Stimulated activated memory B cell treated with anti-CD40 and anti-IgM and Interleukin-4, amounts not matched to agents 10 μg/mL and 1 μg/mL and 100 μg/mL, for 72 hours (primary cell): ENCODE measurements at regions not wholly inside any gene's neighbourhood (a gene's known extent, or its start where the extent isn't known, plus 50 kb on each side); places are given as distances from the start of the nearest gene placed in this dataset.
"Not testable (repeated sequence)": the region's sequence is repeated elsewhere in the genome, so short reads cannot be mapped to it uniquely, and the experiment has no call there.

Experiments used
- ATAC-seq: fragments of 150-1000 bp; cut with Tn5 transposase; 2 replicates; pipeline ENCODE4 v1.10.0; 2021
- H3K27ac Mint-ChIP-seq: one replicate; pipeline ENCODE4 v1.8.0; 2022; ENCODE audit warnings: mild to moderate bottlenecking, mixed read lengths
- H3K27me3 Mint-ChIP-seq: one replicate; pipeline ENCODE4 v1.8.0; 2022; ENCODE audit warnings: mixed read lengths
- H3K36me3 Mint-ChIP-seq: one replicate; pipeline ENCODE4 v1.8.0; 2022; ENCODE audit warnings: mixed read lengths
- H3K4me1 Mint-ChIP-seq: one replicate; pipeline ENCODE4 v1.8.0; 2022; ENCODE audit warnings: mixed read lengths
- H3K4me3 Mint-ChIP-seq: one replicate; pipeline ENCODE4 v1.8.0; 2022; ENCODE audit warnings: mild to moderate bottlenecking, moderate library complexity, mixed read lengths
- H3K9me3 Mint-ChIP-seq: one replicate; pipeline ENCODE4 v1.8.0; 2022; ENCODE audit warnings: mixed read lengths

GRCh38 chr10:61195211-61195610 lies 251.2 kb upstream of the RHOBTB1 start:
- ATAC-seq = no peak
- H3K27ac Mint-ChIP-seq = no peak overlapping the region
- no peaks in the 10 kb centered on the region for H3K4me1 Mint-ChIP-seq
- H3K9me3 Mint-ChIP-seq = peaks cover 6% of the 10 kb centered on the region
- peaks cover 12% of the 10 kb centered on the region for H3K27me3 Mint-ChIP-seq
- no peaks in the 10 kb centered on the region for H3K36me3 Mint-ChIP-seq
- no peak overlapping the region for H3K4me3 Mint-ChIP-seq

- not testable (repeated sequence) for H3K9me3 Mint-ChIP-seq, H3K27ac Mint-ChIP-seq, H3K4me3 Mint-ChIP-seq, H3K36me3 Mint-ChIP-seq, ATAC-seq, H3K4me1 Mint-ChIP-seq
- peaks cover 12% of the 10 kb centered on the region for H3K27me3 Mint-ChIP-seq
Measured at GRCh38 chr10:61192589-61192988, 248.6 kb upstream of the RHOBTB1 start.

GRCh38 chr10:61192042-61192441 lies 248.1 kb upstream of the RHOBTB1 start:
- Mint-ChIP-seq H3K27me3 (peaks cover 12% of the 10 kb centered on the region), H3K4me3 (no peak overlapping the region), H3K27ac (no peak overlapping the region), H3K9me3 (peaks cover 6% of the 10 kb centered on the region), H3K36me3 (no peaks in the 10 kb centered on the region), H3K4me1 (no peaks in the 10 kb centered on the region)
- ATAC-seq = no peak

- Mint-ChIP-seq H3K9me3 (peaks cover 6% of the 10 kb centered on the region), H3K4me1 (no peaks in the 10 kb centered on the region), H3K27ac (no peak overlapping the region), H3K27me3 (no peaks in the 10 kb centered on the region), H3K36me3 (no peaks in the 10 kb centered on the region), H3K4me3 (no peak overlapping the region)
- ATAC-seq = no peak
Measured at GRCh38 chr10:61189912-61190311, 245.9 kb upstream of the RHOBTB1 start.

GRCh38 chr10:61188691-61189090 lies 244.7 kb upstream of the RHOBTB1 start:
- no peak for ATAC-seq
- Mint-ChIP-seq H3K36me3 (no peaks in the 10 kb centered on the region), H3K9me3 (peaks cover 6% of the 10 kb centered on the region), H3K4me3 (no peak overlapping the region), H3K27me3 (no peaks in the 10 kb centered on the region), H3K27ac (no peak overlapping the region), H3K4me1 (no peaks in the 10 kb centered on the region)

- H3K4me3 Mint-ChIP-seq = no peak overlapping the region
- no peak for ATAC-seq
- peaks cover 1% of the 10 kb centered on the region for H3K9me3 Mint-ChIP-seq
- no peak overlapping the region for H3K27ac Mint-ChIP-seq
- H3K4me1 Mint-ChIP-seq = no peaks in the 10 kb centered on the region
- no peaks in the 10 kb centered on the region for H3K27me3 Mint-ChIP-seq
- H3K36me3 Mint-ChIP-seq = no peaks in the 10 kb centered on the region
Measured at GRCh38 chr10:61188101-61188500, 244.1 kb upstream of the RHOBTB1 start.

- ATAC-seq = no peak
- H3K27me3 Mint-ChIP-seq = no peaks in the 10 kb centered on the region
- no peak overlapping the region for H3K27ac Mint-ChIP-seq
- H3K4me1 Mint-ChIP-seq = no peaks in the 10 kb centered on the region
- H3K4me3 Mint-ChIP-seq = no peak overlapping the region
- no peaks in the 10 kb centered on the region for H3K9me3 Mint-ChIP-seq
- H3K36me3 Mint-ChIP-seq = no peaks in the 10 kb centered on the region
Measured at GRCh38 chr10:61187601-61188000, 243.6 kb upstream of the RHOBTB1 start.

GRCh38 chr10:61186408-61186807 lies 242.4 kb upstream of the RHOBTB1 start:
- no peaks in the 10 kb centered on the region for H3K27me3 Mint-ChIP-seq
- no peak for ATAC-seq

GRCh38 chr10:61184429-61184828 lies 240.4 kb upstream of the RHOBTB1 start:
- no peaks in the 10 kb centered on the region for H3K36me3 Mint-ChIP-seq
- ATAC-seq = no peak
- no peaks in the 10 kb centered on the region for H3K27me3 Mint-ChIP-seq
- no peak overlapping the region for H3K27ac Mint-ChIP-seq
- H3K9me3 Mint-ChIP-seq = no peaks in the 10 kb centered on the region
- no peaks in the 10 kb centered on the region for H3K4me1 Mint-ChIP-seq
- no peak overlapping the region for H3K4me3 Mint-ChIP-seq

More at GRCh38 chr10:61186408-61186807, 242.4 kb upstream of the RHOBTB1 start:
- Mint-ChIP-seq H3K9me3 (no peaks in the 10 kb centered on the region), H3K4me1 (no peaks in the 10 kb centered on the region), H3K4me3 (no peak overlapping the region), H3K36me3 (no peaks in the 10 kb centered on the region), H3K27ac (no peak overlapping the region)

GRCh38 chr10:61183967-61184366 lies 240.0 kb upstream of the RHOBTB1 start:
- ATAC-seq = no peak
- Mint-ChIP-seq H3K4me1 (no peaks in the 10 kb centered on the region), H3K36me3 (no peaks in the 10 kb centered on the region), H3K27me3 (no peaks in the 10 kb centered on the region), H3K4me3 (no peak overlapping the region), H3K27ac (no peak overlapping the region), H3K9me3 (no peaks in the 10 kb centered on the region)

- Mint-ChIP-seq H3K27me3 (no peaks in the 10 kb centered on the region), H3K4me1 (no peaks in the 10 kb centered on the region), H3K36me3 (no peaks in the 10 kb centered on the region), H3K9me3 (no peaks in the 10 kb centered on the region), H3K27ac (no peak overlapping the region), H3K4me3 (no peak overlapping the region)
- ATAC-seq = no peak
Measured at GRCh38 chr10:61181832-61182231, 237.8 kb upstream of the RHOBTB1 start.

GRCh38 chr10:61179771-61180170 lies 235.8 kb upstream of the RHOBTB1 start:
- H3K9me3 Mint-ChIP-seq = no peaks in the 10 kb centered on the region
- H3K27me3 Mint-ChIP-seq = no peaks in the 10 kb centered on the region
- no peak overlapping the region for H3K27ac Mint-ChIP-seq
- no peak overlapping the region for H3K4me3 Mint-ChIP-seq
- no peaks in the 10 kb centered on the region for H3K4me1 Mint-ChIP-seq
- ATAC-seq = no peak
- no peaks in the 10 kb centered on the region for H3K36me3 Mint-ChIP-seq

- no peaks in the 10 kb centered on the region for H3K36me3 Mint-ChIP-seq
- no peaks in the 10 kb centered on the region for H3K27me3 Mint-ChIP-seq
- no peak for ATAC-seq
- no peak overlapping the region for H3K27ac Mint-ChIP-seq
- no peak overlapping the region for H3K4me3 Mint-ChIP-seq
- no peaks in the 10 kb centered on the region for H3K4me1 Mint-ChIP-seq
- no peaks in the 10 kb centered on the region for H3K9me3 Mint-ChIP-seq
Measured at GRCh38 chr10:61176424-61176823, 232.4 kb upstream of the RHOBTB1 start.

- no peak for ATAC-seq
- Mint-ChIP-seq H3K4me3 (no peak overlapping the region), H3K36me3 (no peaks in the 10 kb centered on the region), H3K27me3 (no peaks in the 10 kb centered on the region), H3K4me1 (no peaks in the 10 kb centered on the region), H3K9me3 (no peaks in the 10 kb centered on the region), H3K27ac (no peak overlapping the region)
Measured at GRCh38 chr10:61175316-61175715, 231.3 kb upstream of the RHOBTB1 start.

- H3K4me1 Mint-ChIP-seq = no peaks in the 10 kb centered on the region
- no peaks in the 10 kb centered on the region for H3K36me3 Mint-ChIP-seq
- H3K9me3 Mint-ChIP-seq = no peaks in the 10 kb centered on the region
- ATAC-seq = no peak
- H3K27me3 Mint-ChIP-seq = no peaks in the 10 kb centered on the region
- H3K4me3 Mint-ChIP-seq = no peak overlapping the region
- no peak overlapping the region for H3K27ac Mint-ChIP-seq
Measured at GRCh38 chr10:61173450-61173849, 229.5 kb upstream of the RHOBTB1 start.

- Mint-ChIP-seq H3K9me3 (peaks cover 5% of the 10 kb centered on the region), H3K4me3 (no peak overlapping the region), H3K36me3 (peaks cover 8% of the 10 kb centered on the region), H3K27ac (no peak overlapping the region), H3K4me1 (no peaks in the 10 kb centered on the region), H3K27me3 (no peaks in the 10 kb centered on the region)
- no peak for ATAC-seq
Measured at GRCh38 chr10:61172182-61172926, 228.4 kb upstream of the RHOBTB1 start.
